ENCODE measurements at regions not wholly inside any gene's neighbourhood (a gene's known extent, or its start where the extent isn't known, plus 50 kb on each side); places are given as distances from the start of the nearest gene placed in this dataset.
"Not testable (repeated sequence)": the region's sequence is repeated elsewhere in the genome, so short reads cannot be mapped to it uniquely, and the experiment has no call there.

- no peak for DNase-seq
- in situ Hi-C loops (cut with HindIII; ENCODE audit: low pct_ligation_motif_present, low pct_unique_long_range_greater_than_20kb, low sequenced_read_pairs), result no loop called here
Measured at GRCh38 chr4:177494791-177495190, 52.6 kb upstream of the AGA start.

- in situ Hi-C loops (cut with HindIII; ENCODE audit: low pct_ligation_motif_present, low pct_unique_long_range_greater_than_20kb, low sequenced_read_pairs), result not testable (repeated sequence)
Measured at GRCh38 chr4:177495626-177496025, 53.4 kb upstream of the AGA start.

GRCh38 chr4:177499537-177499936, 57.3 kb upstream of the AGA start:
- DNase-seq, result no peak
- in situ Hi-C loops (cut with HindIII; ENCODE audit: low pct_ligation_motif_present, low pct_unique_long_range_greater_than_20kb, low sequenced_read_pairs), result no loop called here

More at GRCh38 chr4:177495626-177496025, 53.4 kb upstream of the AGA start:
- DNase-seq, result not testable (repeated sequence)

DNA sequence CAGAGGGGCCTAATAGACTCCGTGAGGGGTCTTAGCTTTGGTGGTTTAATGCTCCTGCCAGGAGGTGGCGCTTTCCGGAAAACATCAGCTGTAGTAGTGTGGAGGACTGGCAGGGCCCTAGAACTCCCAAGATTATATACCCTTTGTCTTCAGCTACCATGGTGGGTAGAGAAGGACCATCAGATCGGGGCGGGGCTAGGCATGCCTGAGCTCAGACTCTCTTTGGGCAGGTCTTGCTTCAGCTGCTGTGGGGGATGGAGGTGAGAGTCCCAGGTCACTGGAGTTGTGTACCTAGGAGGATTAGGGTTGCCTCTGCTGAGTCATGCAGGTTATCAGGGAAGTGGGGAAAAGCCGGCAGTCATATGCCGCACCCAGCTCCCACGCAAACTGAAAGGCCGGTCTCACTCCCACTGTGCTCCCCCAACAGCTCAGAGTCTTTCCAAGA, 63.0 kb upstream of the AGA start:
- in situ Hi-C loops (cut with HindIII; ENCODE audit: low pct_ligation_motif_present, low pct_unique_long_range_greater_than_20kb, low sequenced_read_pairs), result no loop called here
- no peak for DNase-seq

- in situ Hi-C loops (cut with HindIII; ENCODE audit: low pct_ligation_motif_present, low pct_unique_long_range_greater_than_20kb, low sequenced_read_pairs), result no loop called here
- no peak for DNase-seq
Measured at GRCh38 chr4:177508662-177509061, 66.4 kb upstream of the AGA start.

- in situ Hi-C loops (cut with HindIII; ENCODE audit: low pct_ligation_motif_present, low pct_unique_long_range_greater_than_20kb, low sequenced_read_pairs), result no loop called here
- no peak for DNase-seq
Measured at GRCh38 chr4:177509226-177509745, 67.0 kb upstream of the AGA start.

DNA sequence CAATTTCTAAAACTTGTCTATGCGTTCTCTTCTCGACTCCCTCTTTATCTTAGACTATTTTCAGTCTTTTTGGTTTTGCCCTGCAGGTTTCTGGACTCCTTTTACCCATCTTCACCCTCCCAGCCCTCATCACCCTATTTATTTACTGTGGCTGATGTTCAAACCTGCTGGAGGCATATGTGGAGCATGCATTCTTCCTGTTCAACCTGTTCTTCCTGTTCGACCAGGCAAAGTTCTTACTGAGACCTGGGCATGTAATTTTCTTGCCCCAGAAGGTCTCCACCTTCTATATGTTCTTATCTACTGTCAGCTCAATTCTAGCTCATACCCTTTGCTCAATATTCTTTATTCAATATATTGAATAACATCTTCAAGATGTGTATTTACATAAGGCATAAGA, 69.4 kb upstream of the AGA start:
- in situ Hi-C loops (cut with HindIII; ENCODE audit: low pct_ligation_motif_present, low pct_unique_long_range_greater_than_20kb, low sequenced_read_pairs), result no loop called here
- no peak for DNase-seq

DNA sequence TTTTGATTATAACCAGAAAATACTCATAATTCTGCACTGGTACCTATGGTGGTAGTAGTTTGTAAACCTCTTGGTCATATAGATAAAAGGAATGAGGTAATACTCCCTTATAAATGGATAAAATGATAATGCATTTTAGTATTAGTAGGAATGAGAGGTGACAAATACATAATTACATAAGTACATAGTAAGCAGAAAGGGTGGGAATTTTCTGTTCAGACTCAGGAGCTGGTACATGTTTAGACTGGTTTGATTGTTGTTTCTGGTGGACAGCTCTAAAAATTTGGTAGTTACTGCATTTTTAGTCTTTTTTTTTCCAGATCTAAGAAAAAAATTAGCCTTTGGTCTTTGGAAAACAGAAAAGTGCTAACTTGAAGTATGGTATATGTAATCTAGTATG, 70.4 kb upstream of the AGA start:
- no peak for DNase-seq
- in situ Hi-C loops (cut with HindIII; ENCODE audit: low pct_ligation_motif_present, low pct_unique_long_range_greater_than_20kb, low sequenced_read_pairs), result no loop called here

GRCh38 chr4:177517862-177518261, 75.6 kb upstream of the AGA start:
- in situ Hi-C loops (cut with HindIII; ENCODE audit: low pct_ligation_motif_present, low pct_unique_long_range_greater_than_20kb, low sequenced_read_pairs), result no loop called here
- DNase-seq, result no peak

DNA sequence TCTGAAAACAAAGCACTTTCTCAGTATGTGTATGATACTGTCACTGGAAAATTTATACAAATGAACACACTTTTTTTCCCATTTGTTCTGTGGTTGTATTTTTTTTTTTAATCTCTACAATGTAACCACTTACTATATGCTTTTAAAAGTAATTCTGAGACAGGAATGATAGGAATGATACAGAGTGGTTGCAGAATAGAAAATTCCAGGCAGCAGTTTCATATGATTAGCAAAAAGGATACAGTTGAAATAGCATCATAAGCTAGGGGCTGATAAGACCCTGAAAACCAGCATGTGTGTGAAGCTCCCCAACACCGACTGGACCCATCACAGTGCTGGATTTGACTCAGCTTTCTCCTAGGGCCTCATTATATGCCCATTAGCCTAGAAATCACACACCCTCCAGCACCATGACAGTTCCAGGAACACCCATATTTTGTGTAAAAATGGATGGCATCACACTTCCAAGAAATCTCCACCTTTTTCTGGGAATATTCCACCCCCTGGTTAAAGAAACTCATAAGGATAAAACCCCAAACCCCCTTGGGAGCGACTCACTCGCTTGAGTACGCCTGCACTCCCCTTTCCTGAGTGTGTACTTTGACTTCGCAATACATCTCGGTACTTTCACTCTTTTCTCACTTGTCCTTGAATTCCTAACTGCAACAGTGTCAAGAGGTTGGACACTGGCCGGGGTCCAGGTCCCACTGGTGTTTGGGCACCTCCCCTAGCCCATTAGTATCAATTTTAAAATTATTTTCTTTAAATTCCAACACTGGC, 77.4 kb upstream of the AGA start:
- no peak for DNase-seq
- in situ Hi-C loops (cut with HindIII; ENCODE audit: low pct_ligation_motif_present, low pct_unique_long_range_greater_than_20kb, low sequenced_read_pairs), result no loop called here

DNA sequence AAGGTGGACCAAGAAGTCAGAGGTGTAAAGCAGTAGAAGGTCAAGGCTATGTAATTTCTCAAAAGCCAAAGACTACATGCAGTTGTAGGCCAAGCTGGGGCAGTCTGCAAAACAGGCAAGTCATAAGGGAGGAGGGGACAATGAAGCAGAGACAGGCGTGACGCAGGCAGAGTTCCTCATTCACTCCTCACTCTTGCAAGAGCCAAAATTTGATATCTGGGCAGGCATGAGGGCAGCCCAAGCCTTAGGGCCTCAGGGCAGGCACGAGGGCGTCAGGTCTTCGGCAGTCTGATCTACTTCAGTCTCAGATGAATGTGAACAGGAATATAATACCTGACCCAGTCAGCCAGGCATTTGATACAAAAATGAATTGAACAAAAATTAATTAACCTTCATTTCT, 86.4 kb upstream of the AGA start:
- in situ Hi-C loops (cut with HindIII; ENCODE audit: low pct_ligation_motif_present, low pct_unique_long_range_greater_than_20kb, low sequenced_read_pairs), result no loop called here
- DNase-seq, result no peak

GRCh38 chr4:177530561-177530960, 88.3 kb upstream of the AGA start:
- in situ Hi-C loops (cut with HindIII; ENCODE audit: low pct_ligation_motif_present, low pct_unique_long_range_greater_than_20kb, low sequenced_read_pairs), result no loop called here
- no peak for DNase-seq

GRCh38 chr4:177532358-177532757, 90.1 kb upstream of the AGA start:
- in situ Hi-C loops (cut with HindIII; ENCODE audit: low pct_ligation_motif_present, low pct_unique_long_range_greater_than_20kb, low sequenced_read_pairs), result no loop called here

GRCh38 chr4:177534841-177535240, 92.6 kb upstream of the AGA start:
- in situ Hi-C loops (cut with HindIII; ENCODE audit: low pct_ligation_motif_present, low pct_unique_long_range_greater_than_20kb, low sequenced_read_pairs); DNase-seq: not testable (repeated sequence)

More at GRCh38 chr4:177532358-177532757, 90.1 kb upstream of the AGA start:
- DNase-seq, result no peak

DNA sequence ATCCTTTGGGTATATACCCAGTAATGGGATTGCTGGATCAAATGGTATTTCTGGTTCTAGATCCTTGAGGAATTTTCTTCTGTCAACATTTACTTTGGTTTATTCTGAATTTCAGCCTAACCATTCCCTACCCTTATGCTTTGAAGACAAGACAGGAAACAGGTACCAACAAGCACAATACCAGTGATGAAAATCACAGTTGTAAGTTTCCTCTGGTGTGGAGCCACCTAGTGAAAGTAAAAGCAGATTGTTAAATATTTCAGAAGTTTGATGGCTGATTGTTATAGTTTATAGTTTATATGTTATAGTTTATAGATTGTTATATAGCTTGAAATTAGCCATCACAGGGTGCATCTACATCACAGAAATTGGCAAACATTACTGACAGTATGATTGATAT, 104.5 kb upstream of the AGA start:
- DNase-seq, result no peak
- in situ Hi-C loops (cut with HindIII; ENCODE audit: low pct_ligation_motif_present, low pct_unique_long_range_greater_than_20kb, low sequenced_read_pairs), result no loop called here

DNA sequence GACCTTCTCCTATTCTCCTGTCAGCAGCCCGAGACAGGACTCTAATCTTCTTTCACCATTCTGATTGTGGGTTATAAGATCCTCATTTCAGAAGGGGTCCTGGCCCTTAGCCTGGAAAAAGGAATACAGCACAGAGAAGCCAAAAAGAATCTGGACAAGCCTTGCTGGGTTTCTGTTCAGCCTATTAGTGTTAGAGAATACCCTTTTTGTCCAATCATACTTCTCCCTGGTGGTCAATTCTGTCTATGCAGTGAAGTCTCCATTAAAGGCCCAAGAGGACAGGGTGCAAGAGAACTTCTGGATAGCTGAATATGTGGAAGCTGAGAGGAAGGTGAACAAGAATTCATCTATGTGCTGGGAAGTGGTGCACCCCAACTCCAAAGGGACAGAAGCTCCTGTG, 105.7 kb upstream of the AGA start:
- in situ Hi-C loops (cut with HindIII; ENCODE audit: low pct_ligation_motif_present, low pct_unique_long_range_greater_than_20kb, low sequenced_read_pairs), result no loop called here

GRCh38 chr4:177555007-177555574, 112.9 kb upstream of the AGA start:
- DNase-seq, result peak; percentile 36
- in situ Hi-C loops (cut with HindIII; ENCODE audit: low pct_ligation_motif_present, low pct_unique_long_range_greater_than_20kb, low sequenced_read_pairs), result no loop called here

More for the DNA sequence above, 105.7 kb upstream of the AGA start:
- no peak for DNase-seq

GRCh38 chr4:177557416-177557815, 115.2 kb upstream of the AGA start:
- in situ Hi-C loops (cut with HindIII; ENCODE audit: low pct_ligation_motif_present, low pct_unique_long_range_greater_than_20kb, low sequenced_read_pairs), result no loop called here
- no peak for DNase-seq

GRCh38 chr4:177558995-177559394, 116.8 kb upstream of the AGA start:
- in situ Hi-C loops (cut with HindIII; ENCODE audit: low pct_ligation_motif_present, low pct_unique_long_range_greater_than_20kb, low sequenced_read_pairs), result no loop called here
- DNase-seq, result no peak

DNA sequence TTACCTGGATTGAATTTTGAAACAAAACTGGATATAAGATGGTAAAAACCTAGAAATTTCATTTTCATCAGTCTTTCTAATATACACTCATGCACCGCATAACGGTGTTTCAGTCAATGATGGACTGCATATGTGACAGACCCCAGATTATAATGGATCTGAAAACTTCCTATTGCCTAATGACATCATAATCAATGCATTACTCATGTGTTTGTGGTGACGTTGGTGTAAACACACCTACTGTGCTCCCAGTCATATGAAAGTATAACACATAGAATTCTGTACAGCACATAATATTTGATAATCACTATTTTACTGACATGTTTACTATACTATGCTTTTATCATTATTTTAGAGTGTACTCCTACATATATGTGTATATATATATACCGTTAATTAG, 119.9 kb upstream of the AGA start:
- no peak for DNase-seq
- in situ Hi-C loops (cut with HindIII; ENCODE audit: low pct_ligation_motif_present, low pct_unique_long_range_greater_than_20kb, low sequenced_read_pairs), result no loop called here
